ENCODE measurements at regions not wholly inside any gene's neighbourhood (a gene's known extent, or its start where the extent isn't known, plus 50 kb on each side); places are given as distances from the start of the nearest gene placed in this dataset.

- TF ChIP-seq CTCF (IDR thresholded peaks at IDR 0.05 in 8 of 11, conservative IDR thresholded peaks at IDR 0.05 in 3 of 11): no peak
- no peak for TF ChIP-seq POLR2AphosphoS5 (IDR thresholded peaks at IDR 0.05)
These were observed 295.4 kb upstream of the IL12A start for GRCh38 chr3:159693226-159693625.

All from spleen (tissue), 7 donors.